ENCODE measurements at regions not wholly inside any gene's neighbourhood (a gene's known extent, or its start where the extent isn't known, plus 50 kb on each side); places are given as distances from the start of the nearest gene placed in this dataset.

- Histone ChIP-seq H4K20me1 (ENCODE audit: low read length) (0 out of 2 replicates have a peak, but pooled peaks cover 4% of the 10 kb centered on the region), H3K27me3 (ENCODE audit: low read length) (no peaks in the 10 kb centered on the region), H3K27ac (ENCODE audit: low read length) (no peak overlapping the region), H3F3A (ENCODE audit: low read length, unreplicated experiment) (peaks cover 5% of the 10 kb centered on the region), H3K9ac (ENCODE audit: low read length) (no peak overlapping the region), H2AFZ (ENCODE audit: low read length) (no peak overlapping the region), H3K36me3 (ENCODE audit: low read depth, low read length) (no peaks in the 10 kb centered on the region), H3K9me2 (replicated peaks; ENCODE audit: low read length) (no peaks in the 10 kb centered on the region), H3K4me2 (ENCODE audit: low read length) (no peak overlapping the region), H3K79me2 (ENCODE audit: low read length) (no peaks in the 10 kb centered on the region), H3K9me3 (ENCODE audit: low read length) (no peaks in the 10 kb centered on the region), H3K4me1 (ENCODE audit: insufficient read depth, low read length) (peaks cover 31% of the 10 kb centered on the region), H3K4me3 (ENCODE audit: low read length) (no peak overlapping the region)
- ChIA-PET CTCF (no interaction called here), POLR2A (ENCODE audit: unreplicated experiment) (no interaction called here)
- intact Hi-C loops (cut with micrococcal nuclease), result no loop called here
- no TSS peak for BruUV-seq (replicated peaks)
- no peak for ATAC-seq
- DNase-seq, result no peak
- TF ChIP-seq EZH2 (IDR thresholded peaks at IDR 0.05; ENCODE audit: low read length, unreplicated experiment) (no peak), CTCF (conservative IDR thresholded peaks at IDR 0.05; ENCODE audit: low read depth, low read length) (no peak), EZH2phosphoT487 (IDR thresholded peaks at IDR 0.05; ENCODE audit: borderline replicate concordance, low read length) (no peak)
Observed at GRCh38 chr6:43843669-43844171, 73.7 kb downstream of the VEGFA start.

GRCh38 chr6:43843097-43843645 lies 73.2 kb downstream of the VEGFA start:
- no peaks in the 10 kb centered on the region for H3K9me3 ChIP-seq (ENCODE audit: low read length)
- H2AFZ ChIP-seq (ENCODE audit: low read length), result no peak overlapping the region
- H3K4me2 ChIP-seq (ENCODE audit: low read length), result no peak overlapping the region
- no peak overlapping the region for H3K4me3 ChIP-seq (ENCODE audit: low read length)
- intact Hi-C loops (cut with micrococcal nuclease), result no loop called here
- H4K20me1 ChIP-seq (ENCODE audit: low read length), result 0 out of 2 replicates have a peak, but pooled peaks cover 4% of the 10 kb centered on the region
- ATAC-seq (no peak), DNase-seq (no peak)
- ChIA-PET POLR2A (ENCODE audit: unreplicated experiment) (no interaction called here), CTCF (no interaction called here)
- H3K9ac ChIP-seq (ENCODE audit: low read length), result no peak overlapping the region
- H3K4me1 ChIP-seq (ENCODE audit: insufficient read depth, low read length), result peaks cover 35% of the 10 kb centered on the region
- no TSS peak for BruUV-seq (replicated peaks)
- H3K27me3 ChIP-seq (ENCODE audit: low read length), result no peaks in the 10 kb centered on the region
- no peaks in the 10 kb centered on the region for H3K36me3 ChIP-seq (ENCODE audit: low read depth, low read length)
- no peak overlapping the region for H3K27ac ChIP-seq (ENCODE audit: low read length)
- no peaks in the 10 kb centered on the region for H3K79me2 ChIP-seq (ENCODE audit: low read length)
- H3F3A ChIP-seq (ENCODE audit: low read length, unreplicated experiment), result peaks cover 5% of the 10 kb centered on the region
- H3K9me2 ChIP-seq (replicated peaks; ENCODE audit: low read length), result no peaks in the 10 kb centered on the region
- TF ChIP-seq EZH2phosphoT487 (IDR thresholded peaks at IDR 0.05; ENCODE audit: borderline replicate concordance, low read length) (no peak), EZH2 (IDR thresholded peaks at IDR 0.05; ENCODE audit: low read length, unreplicated experiment) (no peak), CTCF (conservative IDR thresholded peaks at IDR 0.05; ENCODE audit: low read depth, low read length) (no peak)

- H2AFZ ChIP-seq (ENCODE audit: low read length), result no peak overlapping the region
- CTCF ChIA-PET, result no interaction called here
Observed at GRCh38 chr6:43842231-43842794, 72.3 kb downstream of the VEGFA start.

More at GRCh38 chr6:43842231-43842794, 72.3 kb downstream of the VEGFA start:
- H3K27me3 ChIP-seq (ENCODE audit: low read length), result no peaks in the 10 kb centered on the region
- TF ChIP-seq EZH2 (IDR thresholded peaks at IDR 0.05; ENCODE audit: low read length, unreplicated experiment) (no peak), EZH2phosphoT487 (IDR thresholded peaks at IDR 0.05; ENCODE audit: borderline replicate concordance, low read length) (no peak), CTCF (conservative IDR thresholded peaks at IDR 0.05; ENCODE audit: low read depth, low read length) (no peak)
- no peak for ATAC-seq
- H3K79me2 ChIP-seq (ENCODE audit: low read length), result no peaks in the 10 kb centered on the region
- no peaks in the 10 kb centered on the region for H3K9me3 ChIP-seq (ENCODE audit: low read length)
- H3K4me2 ChIP-seq (ENCODE audit: low read length), result no peak overlapping the region
- intact Hi-C loops (cut with micrococcal nuclease), result no loop called here
- no peaks in the 10 kb centered on the region for H3K36me3 ChIP-seq (ENCODE audit: low read depth, low read length)
- no peak overlapping the region for H3K27ac ChIP-seq (ENCODE audit: low read length)
- 0 out of 2 replicates have a peak, but pooled peaks cover 4% of the 10 kb centered on the region for H4K20me1 ChIP-seq (ENCODE audit: low read length)
- H3K9ac ChIP-seq (ENCODE audit: low read length), result no peak overlapping the region
- no TSS peak for BruUV-seq (replicated peaks)
- H3K4me1 ChIP-seq (ENCODE audit: insufficient read depth, low read length), result peaks cover 30% of the 10 kb centered on the region
- H3K4me3 ChIP-seq (ENCODE audit: low read length), result no peak overlapping the region
- H3K9me2 ChIP-seq (replicated peaks; ENCODE audit: low read length), result no peaks in the 10 kb centered on the region
- peaks cover 5% of the 10 kb centered on the region for H3F3A ChIP-seq (ENCODE audit: low read length, unreplicated experiment)
- DNase-seq, result peak; percentile 20
- POLR2A ChIA-PET (ENCODE audit: unreplicated experiment), result no interaction called here
